ENCODE measurements at regions not wholly inside any gene's neighbourhood (a gene's known extent, or its start where the extent isn't known, plus 50 kb on each side); places are given as distances from the start of the nearest gene placed in this dataset.
A peak's percentile ranks its signal among the peaks of the same experiment; 100 is the strongest.

DNA sequence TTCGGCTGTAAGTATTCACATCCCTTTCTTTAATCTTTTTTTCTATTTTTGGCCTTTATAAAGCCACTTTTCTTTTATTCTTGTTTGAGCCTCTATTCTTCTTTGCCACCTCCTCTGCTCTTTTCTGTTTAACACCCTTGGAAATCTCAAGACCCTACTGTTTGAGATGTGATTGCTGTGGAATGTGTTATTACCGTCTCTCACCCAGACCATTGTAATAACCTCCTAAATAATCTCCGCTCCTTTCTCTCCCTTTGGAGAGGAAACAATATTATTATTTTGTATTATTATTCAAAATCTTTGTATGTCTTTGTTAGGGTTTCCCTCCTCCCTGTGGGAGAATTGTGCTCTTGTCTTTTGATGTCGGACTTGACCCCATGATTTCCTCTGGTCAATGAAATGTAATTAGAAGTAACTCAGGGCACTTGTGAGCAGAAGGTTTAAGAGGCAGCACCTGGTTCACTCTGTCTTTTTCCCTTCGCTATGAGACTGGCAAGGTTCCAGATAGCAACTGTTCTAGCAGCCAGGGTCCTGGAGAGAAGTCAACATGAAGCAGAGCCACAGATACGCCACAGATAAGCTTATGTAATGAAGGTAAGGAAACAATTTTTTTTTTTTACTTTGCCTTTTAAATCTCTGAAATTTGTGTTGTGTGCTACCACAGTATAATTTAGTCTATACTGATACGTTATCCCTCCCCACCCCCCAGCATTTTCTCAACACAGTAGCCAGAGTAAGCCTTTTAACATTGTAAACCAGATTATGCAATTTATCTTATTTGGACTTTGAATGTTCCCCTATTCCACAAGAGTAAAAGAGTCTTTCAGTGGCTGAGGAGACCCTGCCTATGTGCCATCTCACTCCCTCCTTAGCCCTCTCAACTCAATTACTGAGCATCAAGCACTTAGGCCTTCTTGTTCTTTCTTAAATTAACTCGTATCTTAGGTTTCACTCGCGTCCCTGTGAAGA, 601.2 kb upstream of the ZNF804A start:
- Histone ChIP-seq H3K36me3 (ENCODE audit: control insufficient read depth in 2 of 3, insufficient read depth in 3 of 3, low read length in 3 of 3) (no peaks in the 10 kb centered on the region), H3K9me3 (ENCODE audit: control insufficient read depth in 2 of 3, insufficient read depth in 1 of 3, low read length in 3 of 3) (no peaks in the 10 kb centered on the region), H3K4me3 (ENCODE audit: low read length in 3 of 3) (no peak overlapping the region), H3K4me1 (ENCODE audit: control insufficient read depth in 2 of 3, insufficient read depth in 2 of 3, low read depth in 1 of 3, low read length in 3 of 3) (no peaks in the 10 kb centered on the region), H3K9ac (ENCODE audit: low read length in 3 of 3) (no peak overlapping the region), H3K27ac (ENCODE audit: low read depth in 2 of 2, low read length in 2 of 2) (no peak overlapping the region), H3K27me3 (ENCODE audit: control insufficient read depth, insufficient read depth, low read length) (no peaks in the 10 kb centered on the region)
- no peak for FAIRE-seq
- TF ChIP-seq, protein P1, sequence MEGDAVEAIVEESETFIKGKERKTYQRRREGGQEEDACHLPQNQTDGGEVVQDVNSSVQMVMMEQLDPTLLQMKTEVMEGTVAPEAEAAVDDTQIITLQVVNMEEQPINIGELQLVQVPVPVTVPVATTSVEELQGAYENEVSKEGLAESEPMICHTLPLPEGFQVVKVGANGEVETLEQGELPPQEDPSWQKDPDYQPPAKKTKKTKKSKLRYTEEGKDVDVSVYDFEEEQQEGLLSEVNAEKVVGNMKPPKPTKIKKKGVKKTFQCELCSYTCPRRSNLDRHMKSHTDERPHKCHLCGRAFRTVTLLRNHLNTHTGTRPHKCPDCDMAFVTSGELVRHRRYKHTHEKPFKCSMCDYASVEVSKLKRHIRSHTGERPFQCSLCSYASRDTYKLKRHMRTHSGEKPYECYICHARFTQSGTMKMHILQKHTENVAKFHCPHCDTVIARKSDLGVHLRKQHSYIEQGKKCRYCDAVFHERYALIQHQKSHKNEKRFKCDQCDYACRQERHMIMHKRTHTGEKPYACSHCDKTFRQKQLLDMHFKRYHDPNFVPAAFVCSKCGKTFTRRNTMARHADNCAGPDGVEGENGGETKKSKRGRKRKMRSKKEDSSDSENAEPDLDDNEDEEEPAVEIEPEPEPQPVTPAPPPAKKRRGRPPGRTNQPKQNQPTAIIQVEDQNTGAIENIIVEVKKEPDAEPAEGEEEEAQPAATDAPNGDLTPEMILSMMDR (IDR thresholded peaks at IDR 0.05; ENCODE audit: borderline replicate concordance, extremely low read depth, insufficient read depth): no peak
- intact Hi-C loops (cut with DNase I): no loop called here
- peak in 1 of 5 donors; percentile 25 for DNase-seq

DNA sequence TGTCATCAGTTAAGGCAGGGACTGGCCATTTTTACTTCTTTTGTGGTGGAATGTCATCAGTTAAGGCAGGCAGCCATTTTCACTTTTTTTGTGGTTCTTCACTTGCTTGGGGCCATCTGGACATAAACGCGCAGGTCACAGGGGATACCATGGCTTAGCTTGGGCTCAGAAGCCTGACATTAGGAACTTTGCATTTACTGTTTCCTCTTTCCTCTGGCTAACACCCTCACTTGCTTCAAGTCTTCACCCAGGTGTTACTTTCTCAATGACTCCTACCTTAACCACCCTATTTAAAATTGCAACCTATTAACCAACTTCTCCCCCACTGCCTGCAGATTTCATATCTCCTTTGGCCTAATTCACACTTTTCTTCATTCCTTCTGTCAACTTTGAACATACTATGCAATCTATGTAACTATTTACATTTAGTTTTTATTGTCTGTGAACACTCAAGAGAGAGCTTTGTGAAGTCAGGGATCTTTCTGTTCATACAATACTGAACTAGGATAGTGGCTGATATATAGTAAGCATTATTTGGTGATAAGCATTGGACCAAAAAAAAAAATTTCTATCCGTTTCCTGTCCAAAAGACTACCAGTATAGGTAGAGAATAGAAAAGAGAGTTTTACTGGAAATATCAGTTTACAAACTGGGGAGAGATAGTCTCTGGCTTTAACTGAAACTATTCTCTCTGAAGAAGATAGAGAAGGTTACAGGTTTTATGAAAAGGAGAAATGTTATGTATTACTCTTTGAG, 600.1 kb upstream of the ZNF804A start:
- Histone ChIP-seq H3K4me3 (ENCODE audit: low read length in 3 of 3) (no peak overlapping the region), H3K9me3 (ENCODE audit: control insufficient read depth in 2 of 3, insufficient read depth in 1 of 3, low read length in 3 of 3) (no peaks in the 10 kb centered on the region), H3K27ac (ENCODE audit: low read depth in 2 of 2, low read length in 2 of 2) (no peak overlapping the region), H3K36me3 (ENCODE audit: control insufficient read depth in 2 of 3, insufficient read depth in 3 of 3, low read length in 3 of 3) (no peaks in the 10 kb centered on the region), H3K4me1 (ENCODE audit: control insufficient read depth in 2 of 3, insufficient read depth in 2 of 3, low read depth in 1 of 3, low read length in 3 of 3) (no peaks in the 10 kb centered on the region), H3K27me3 (ENCODE audit: control insufficient read depth, insufficient read depth, low read length) (no peaks in the 10 kb centered on the region), H3K9ac (ENCODE audit: low read length in 3 of 3) (no peak overlapping the region)
- TF ChIP-seq, protein P1 (IDR thresholded peaks at IDR 0.05; ENCODE audit: borderline replicate concordance, extremely low read depth, insufficient read depth): no peak
- no peak for FAIRE-seq
- intact Hi-C loops (cut with DNase I): no loop called here
- DNase-seq: no peak

GRCh38 chr2:183998797-183999190, 599.5 kb upstream of the ZNF804A start:
- no peak overlapping the region for H3K4me3 ChIP-seq (ENCODE audit: low read length in 3 of 3)
- no peak overlapping the region for H3K9ac ChIP-seq (ENCODE audit: low read length in 3 of 3)
- no peaks in the 10 kb centered on the region for H3K9me3 ChIP-seq (ENCODE audit: control insufficient read depth in 2 of 3, insufficient read depth in 1 of 3, low read length in 3 of 3)
- H3K4me1 ChIP-seq (ENCODE audit: control insufficient read depth in 2 of 3, insufficient read depth in 2 of 3, low read depth in 1 of 3, low read length in 3 of 3): no peaks in the 10 kb centered on the region
- H3K27me3 ChIP-seq (ENCODE audit: control insufficient read depth, insufficient read depth, low read length): no peaks in the 10 kb centered on the region
- TF ChIP-seq, protein P1 (IDR thresholded peaks at IDR 0.05; ENCODE audit: borderline replicate concordance, extremely low read depth, insufficient read depth): no peak
- DNase-seq (peak in 1 of 5 donors; percentile 20), FAIRE-seq (no peak)
- H3K36me3 ChIP-seq (ENCODE audit: control insufficient read depth in 2 of 3, insufficient read depth in 3 of 3, low read length in 3 of 3): no peaks in the 10 kb centered on the region
- no peak overlapping the region for H3K27ac ChIP-seq (ENCODE audit: low read depth in 2 of 2, low read length in 2 of 2)
- intact Hi-C loops (cut with DNase I): no loop called here
